PC-9 (cell line): ENCODE measurements at regions not wholly inside any gene's neighbourhood (a gene's known extent, or its start where the extent isn't known, plus 50 kb on each side); places are given as distances from the start of the nearest gene placed in this dataset.

Source experiments
- EZH2 ChIP-seq: fragments of 200-600 bp; sonication (generic); IDR thresholded peaks from 2 replicates; pipeline ENCODE4 v1.8.0; 2017; ENCODE audit warnings: antibody characterized with exemption, low read depth
- TF ChIP-seq, protein P1 (sequence below): fragments of 200-600 bp; sonication (generic); conservative IDR thresholded peaks from 2 replicates; pipeline ENCODE4 v1.6.1; 2017; ENCODE audit warnings: mixed run types, antibody characterized with exemption, mild to moderate bottlenecking, moderate library complexity

DNA sequence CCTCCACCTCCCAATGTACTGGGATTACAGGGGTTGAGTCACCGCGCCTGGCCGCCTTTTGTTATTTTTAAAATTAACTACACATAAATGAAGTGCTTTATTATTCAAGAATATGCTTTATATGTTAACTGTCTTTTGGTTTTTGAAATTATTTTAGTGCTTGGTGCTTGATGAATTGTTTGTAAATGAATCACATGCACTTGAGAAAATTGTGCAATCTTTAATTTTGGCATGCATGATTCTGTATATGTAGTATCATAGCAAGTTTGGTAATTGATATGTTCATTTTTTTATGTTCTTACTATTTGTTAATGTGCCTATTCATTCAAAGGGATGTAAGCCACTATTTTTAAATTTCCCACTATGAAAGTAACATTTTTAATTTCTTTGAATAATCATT, 440.9 kb downstream of the NAV3 start:
- TF ChIP-seq, protein P1, sequence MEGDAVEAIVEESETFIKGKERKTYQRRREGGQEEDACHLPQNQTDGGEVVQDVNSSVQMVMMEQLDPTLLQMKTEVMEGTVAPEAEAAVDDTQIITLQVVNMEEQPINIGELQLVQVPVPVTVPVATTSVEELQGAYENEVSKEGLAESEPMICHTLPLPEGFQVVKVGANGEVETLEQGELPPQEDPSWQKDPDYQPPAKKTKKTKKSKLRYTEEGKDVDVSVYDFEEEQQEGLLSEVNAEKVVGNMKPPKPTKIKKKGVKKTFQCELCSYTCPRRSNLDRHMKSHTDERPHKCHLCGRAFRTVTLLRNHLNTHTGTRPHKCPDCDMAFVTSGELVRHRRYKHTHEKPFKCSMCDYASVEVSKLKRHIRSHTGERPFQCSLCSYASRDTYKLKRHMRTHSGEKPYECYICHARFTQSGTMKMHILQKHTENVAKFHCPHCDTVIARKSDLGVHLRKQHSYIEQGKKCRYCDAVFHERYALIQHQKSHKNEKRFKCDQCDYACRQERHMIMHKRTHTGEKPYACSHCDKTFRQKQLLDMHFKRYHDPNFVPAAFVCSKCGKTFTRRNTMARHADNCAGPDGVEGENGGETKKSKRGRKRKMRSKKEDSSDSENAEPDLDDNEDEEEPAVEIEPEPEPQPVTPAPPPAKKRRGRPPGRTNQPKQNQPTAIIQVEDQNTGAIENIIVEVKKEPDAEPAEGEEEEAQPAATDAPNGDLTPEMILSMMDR, result no peak
- TF ChIP-seq EZH2, result no peak
